ENCODE measurements at regions not wholly inside any gene's neighbourhood (a gene's known extent, or its start where the extent isn't known, plus 50 kb on each side); places are given as distances from the start of the nearest gene placed in this dataset.

DNA sequence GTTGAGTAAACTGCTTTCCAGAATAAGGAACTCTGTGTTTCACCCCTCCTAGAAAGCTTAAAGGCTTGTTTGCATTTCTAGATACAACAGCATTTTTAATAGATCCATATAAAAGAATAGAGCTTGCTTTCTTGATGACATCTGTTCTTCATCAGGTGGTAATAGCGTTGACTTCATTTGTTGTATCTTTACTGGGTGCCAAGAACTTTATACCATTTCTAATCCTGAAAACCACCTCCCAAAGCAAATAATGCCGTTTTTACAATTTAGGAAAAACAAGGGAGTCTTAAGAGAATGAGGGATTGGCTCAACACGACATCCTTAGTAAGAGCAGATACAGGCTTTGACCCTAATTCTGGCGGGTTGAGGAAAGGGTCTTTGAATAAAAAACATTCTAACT is 993.4 kb downstream of the TYW1 start:
- Histone ChIP-seq H3K36me3 (ENCODE audit: control insufficient read depth, low read length) (no peaks in the 10 kb centered on the region), H3K4me3 (ENCODE audit: low read length) (no peak overlapping the region), H3K79me2 (ENCODE audit: control insufficient read depth, low read length) (no peaks in the 10 kb centered on the region), H3K27me3 (ENCODE audit: control insufficient read depth, low read length) (no peaks in the 10 kb centered on the region), H3K4me1 (ENCODE audit: control insufficient read depth, low read length) (no peaks in the 10 kb centered on the region), H3K27ac (ENCODE audit: low read depth, low read length) (no peak overlapping the region), H3K9me2 (replicated peaks; ENCODE audit: control insufficient read depth, low read length) (no peaks in the 10 kb centered on the region), H3F3A (ENCODE audit: control insufficient read depth, insufficient read depth) (no peaks in the 10 kb centered on the region), H3K9me3 (ENCODE audit: control insufficient read depth, insufficient read depth, low read length) (no peaks in the 10 kb centered on the region), H3K4me2 (ENCODE audit: low read length) (no peak overlapping the region), H4K20me1 (ENCODE audit: control insufficient read depth, insufficient read depth, low read depth, low read length) (no peaks in the 10 kb centered on the region)
- TF ChIP-seq, protein P1, sequence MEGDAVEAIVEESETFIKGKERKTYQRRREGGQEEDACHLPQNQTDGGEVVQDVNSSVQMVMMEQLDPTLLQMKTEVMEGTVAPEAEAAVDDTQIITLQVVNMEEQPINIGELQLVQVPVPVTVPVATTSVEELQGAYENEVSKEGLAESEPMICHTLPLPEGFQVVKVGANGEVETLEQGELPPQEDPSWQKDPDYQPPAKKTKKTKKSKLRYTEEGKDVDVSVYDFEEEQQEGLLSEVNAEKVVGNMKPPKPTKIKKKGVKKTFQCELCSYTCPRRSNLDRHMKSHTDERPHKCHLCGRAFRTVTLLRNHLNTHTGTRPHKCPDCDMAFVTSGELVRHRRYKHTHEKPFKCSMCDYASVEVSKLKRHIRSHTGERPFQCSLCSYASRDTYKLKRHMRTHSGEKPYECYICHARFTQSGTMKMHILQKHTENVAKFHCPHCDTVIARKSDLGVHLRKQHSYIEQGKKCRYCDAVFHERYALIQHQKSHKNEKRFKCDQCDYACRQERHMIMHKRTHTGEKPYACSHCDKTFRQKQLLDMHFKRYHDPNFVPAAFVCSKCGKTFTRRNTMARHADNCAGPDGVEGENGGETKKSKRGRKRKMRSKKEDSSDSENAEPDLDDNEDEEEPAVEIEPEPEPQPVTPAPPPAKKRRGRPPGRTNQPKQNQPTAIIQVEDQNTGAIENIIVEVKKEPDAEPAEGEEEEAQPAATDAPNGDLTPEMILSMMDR (IDR thresholded peaks at IDR 0.05; ENCODE audit: low read depth, low read length, poor library complexity, severe bottlenecking): no peak
- TF ChIP-seq EZH2phosphoT487 (IDR thresholded peaks at IDR 0.05; ENCODE audit: borderline replicate concordance, low read length): no peak

DNA sequence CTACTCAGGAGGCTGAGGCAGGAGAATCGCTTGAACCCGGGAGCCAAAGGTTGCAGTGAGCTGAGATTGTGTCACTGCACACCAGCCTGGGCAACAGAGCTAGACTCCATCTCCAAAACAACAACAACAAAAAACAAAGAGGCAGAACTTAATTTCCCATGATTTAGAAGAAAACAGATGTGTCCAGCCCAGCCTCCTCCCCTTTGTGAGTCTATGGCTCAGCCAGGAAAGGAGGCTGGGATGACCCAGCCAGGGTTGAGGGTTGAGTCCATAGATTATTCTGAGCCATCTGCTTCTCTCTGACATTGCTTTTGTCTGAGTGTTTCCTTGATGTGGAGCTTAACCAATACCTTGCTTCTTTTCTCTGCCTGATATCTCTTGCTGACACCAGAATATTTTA is 994.1 kb downstream of the TYW1 start:
- Histone ChIP-seq H3K27ac (ENCODE audit: low read depth, low read length) (no peak overlapping the region), H3K36me3 (ENCODE audit: control insufficient read depth, low read length) (no peaks in the 10 kb centered on the region), H3K27me3 (ENCODE audit: control insufficient read depth, low read length) (no peaks in the 10 kb centered on the region), H3F3A (ENCODE audit: control insufficient read depth, insufficient read depth) (no peaks in the 10 kb centered on the region), H3K9me3 (ENCODE audit: control insufficient read depth, insufficient read depth, low read length) (no peaks in the 10 kb centered on the region), H3K79me2 (ENCODE audit: control insufficient read depth, low read length) (no peaks in the 10 kb centered on the region), H3K9me2 (replicated peaks; ENCODE audit: control insufficient read depth, low read length) (no peaks in the 10 kb centered on the region), H3K4me2 (ENCODE audit: low read length) (no peak overlapping the region), H3K4me1 (ENCODE audit: control insufficient read depth, low read length) (no peaks in the 10 kb centered on the region), H3K4me3 (ENCODE audit: low read length) (no peak overlapping the region), H4K20me1 (ENCODE audit: control insufficient read depth, insufficient read depth, low read depth, low read length) (no peaks in the 10 kb centered on the region)
- no peak for TF ChIP-seq EZH2phosphoT487 (IDR thresholded peaks at IDR 0.05; ENCODE audit: borderline replicate concordance, low read length)
- TF ChIP-seq, protein P1 (IDR thresholded peaks at IDR 0.05; ENCODE audit: low read depth, low read length, poor library complexity, severe bottlenecking): no peak

DNA sequence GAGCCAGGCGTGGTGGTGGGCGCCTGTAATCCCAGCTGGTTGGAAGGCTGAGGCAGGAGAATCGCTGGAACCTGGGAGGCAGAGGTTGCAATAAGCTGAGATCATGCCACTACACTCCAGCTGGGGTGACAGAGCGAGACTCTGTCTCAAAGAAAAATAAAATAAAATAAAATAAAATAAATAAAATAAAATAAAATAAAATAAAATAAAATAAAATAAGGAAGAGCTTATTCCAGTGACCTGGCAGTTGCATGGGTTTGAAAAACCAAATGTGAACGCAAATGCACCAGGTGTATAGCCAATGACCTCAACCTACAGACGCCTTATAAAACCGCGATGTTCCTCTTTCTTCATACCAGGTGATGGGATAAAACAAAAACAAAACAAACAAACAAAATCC is 995.7 kb downstream of the TYW1 start:
- TF ChIP-seq EZH2phosphoT487 (IDR thresholded peaks at IDR 0.05; ENCODE audit: borderline replicate concordance, low read length): no peak
- TF ChIP-seq, protein P1 (IDR thresholded peaks at IDR 0.05; ENCODE audit: low read depth, low read length, poor library complexity, severe bottlenecking): no peak
- Histone ChIP-seq H3K79me2 (ENCODE audit: control insufficient read depth, low read length) (no peaks in the 10 kb centered on the region), H3K36me3 (ENCODE audit: control insufficient read depth, low read length) (no peaks in the 10 kb centered on the region), H3K9me2 (replicated peaks; ENCODE audit: control insufficient read depth, low read length) (no peaks in the 10 kb centered on the region), H3K27ac (ENCODE audit: low read depth, low read length) (no peak overlapping the region), H3K9me3 (ENCODE audit: control insufficient read depth, insufficient read depth, low read length) (no peaks in the 10 kb centered on the region), H3K27me3 (ENCODE audit: control insufficient read depth, low read length) (no peaks in the 10 kb centered on the region), H3K4me3 (ENCODE audit: low read length) (no peak overlapping the region), H4K20me1 (ENCODE audit: control insufficient read depth, insufficient read depth, low read depth, low read length) (no peaks in the 10 kb centered on the region), H3K4me2 (ENCODE audit: low read length) (no peak overlapping the region), H3F3A (ENCODE audit: control insufficient read depth, insufficient read depth) (no peaks in the 10 kb centered on the region), H3K4me1 (ENCODE audit: control insufficient read depth, low read length) (no peaks in the 10 kb centered on the region)

DNA sequence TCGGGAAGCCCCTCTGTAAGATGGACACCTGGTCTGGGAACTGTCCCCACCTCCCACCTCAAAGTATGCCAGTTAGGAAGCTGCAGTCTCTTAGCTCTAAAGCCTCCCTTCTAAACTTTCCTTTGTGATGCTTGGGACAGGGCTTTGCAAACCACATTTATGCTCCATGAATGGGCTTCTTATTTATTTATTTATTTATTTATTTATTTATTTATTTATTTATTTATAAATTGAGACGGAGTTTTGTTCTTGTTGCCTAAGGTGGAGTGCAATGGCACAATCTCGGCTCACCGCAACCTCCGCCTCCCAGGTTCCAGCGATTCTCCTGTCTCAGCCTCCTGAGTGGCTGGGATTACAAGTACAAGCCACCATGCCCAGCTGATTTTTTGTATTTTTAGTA is 1009.4 kb downstream of the TYW1 start:
- H3K9me3 ChIP-seq (ENCODE audit: control insufficient read depth, insufficient read depth, low read length): no peaks in the 10 kb centered on the region
- H3K4me3 ChIP-seq (ENCODE audit: low read length): no peak overlapping the region
- no peaks in the 10 kb centered on the region for H3F3A ChIP-seq (ENCODE audit: control insufficient read depth, insufficient read depth)
- no peaks in the 10 kb centered on the region for H3K79me2 ChIP-seq (ENCODE audit: control insufficient read depth, low read length)
- H3K4me1 ChIP-seq (ENCODE audit: control insufficient read depth, low read length): no peaks in the 10 kb centered on the region
- no peaks in the 10 kb centered on the region for H3K36me3 ChIP-seq (ENCODE audit: control insufficient read depth, low read length)
- H3K27me3 ChIP-seq (ENCODE audit: control insufficient read depth, low read length): no peaks in the 10 kb centered on the region
- no peak overlapping the region for H3K4me2 ChIP-seq (ENCODE audit: low read length)
- no peak overlapping the region for H3K27ac ChIP-seq (ENCODE audit: low read depth, low read length)
- TF ChIP-seq EZH2phosphoT487 (IDR thresholded peaks at IDR 0.05; ENCODE audit: borderline replicate concordance, low read length): no peak
- TF ChIP-seq, protein P1 (IDR thresholded peaks at IDR 0.05; ENCODE audit: low read depth, low read length, poor library complexity, severe bottlenecking): no peak
- no peaks in the 10 kb centered on the region for H4K20me1 ChIP-seq (ENCODE audit: control insufficient read depth, insufficient read depth, low read depth, low read length)
- no peaks in the 10 kb centered on the region for H3K9me2 ChIP-seq (replicated peaks; ENCODE audit: control insufficient read depth, low read length)

Measured in DOHH2 (cell line).